GM23338 (cell line): ENCODE measurements at regions not wholly inside any gene's neighbourhood (a gene's known extent, or its start where the extent isn't known, plus 50 kb on each side); places are given as distances from the start of the nearest gene placed in this dataset.
A peak's percentile ranks its signal among the peaks of the same experiment; 100 is the strongest.

Experiments used
- ATAC-seq: fragments of 200-7000 bp; cut with Tn5 transposase; 3 replicates; pipeline ENCODE4 v1.9.1; 2020
- DNase-seq: peaks from one replicate; pipeline ENCODE4 v3.0.0-alpha.2; 2015; ENCODE audit warnings: low spot score
- H2AFZ ChIP-seq: fragments of 200-600 bp; sonication (generic); 2 replicates; pipeline ENCODE4 v1.8.0; 2016; ENCODE audit warnings: antibody characterized with exemption, mild to moderate bottlenecking, moderate library complexity
- H3F3A ChIP-seq: fragments of 200-600 bp; sonication (generic); replicated peaks from 2 replicates; pipeline ENCODE4 v1.8.0; 2017; ENCODE audit warnings: antibody characterized with exemption, mixed run types, low read depth
- H3K27ac ChIP-seq: fragments of 200-600 bp; sonication (generic); 2 replicates; pipeline ENCODE4 v1.6.1; 2016; ENCODE audit warnings: low read depth
- H3K27me3 ChIP-seq: fragments of 200-600 bp; sonication (generic); 2 replicates; pipeline ENCODE4 v1.8.0; 2016; ENCODE audit warnings: mild to moderate bottlenecking, mixed run types, moderate library complexity; ENCODE audit not compliant: insufficient read depth
- H3K36me3 ChIP-seq: fragments of 200-600 bp; sonication (generic); 2 replicates; pipeline ENCODE4 v1.8.0; 2016; ENCODE audit warnings: mild to moderate bottlenecking; ENCODE audit not compliant: insufficient read depth
- H3K4me1 ChIP-seq: fragments of 200-600 bp; sonication (generic); 2 replicates; pipeline ENCODE4 v1.8.0; 2016; ENCODE audit warnings: mild to moderate bottlenecking, moderate library complexity; ENCODE audit not compliant: insufficient read depth
- H3K4me2 ChIP-seq: fragments of 200-600 bp; sonication (generic); 2 replicates; pipeline ENCODE4 v1.7.1; 2017; ENCODE audit warnings: mixed run types
- H3K4me3 ChIP-seq: fragments of 200-600 bp; sonication (generic); 2 replicates; pipeline ENCODE4 v1.6.1; 2016; ENCODE audit warnings: mixed run types
- H3K79me2 ChIP-seq: fragments of 200-600 bp; sonication (generic); replicated peaks from 2 replicates; pipeline ENCODE4 v1.8.0; 2017; ENCODE audit warnings: mild to moderate bottlenecking; ENCODE audit not compliant: insufficient read depth
- H3K9me2 ChIP-seq: fragments of 200-600 bp; sonication (generic); 2 replicates; pipeline ENCODE4 v1.8.0; 2017; ENCODE audit not compliant: insufficient read depth
- H4K20me1 ChIP-seq: fragments of 200-600 bp; sonication (generic); replicated peaks from 2 replicates; pipeline ENCODE4 v1.8.0; 2017; ENCODE audit warnings: mild to moderate bottlenecking; ENCODE audit not compliant: insufficient read depth
- H3K27ac Mint-ChIP-seq: 2 replicates; pipeline ENCODE4 v1.8.0; 2020; ENCODE audit warnings: inconsistent platforms, mild to moderate bottlenecking, moderate library complexity, mixed read lengths
- H3K27me3 Mint-ChIP-seq: 3 replicates; pipeline ENCODE4 v1.8.0; 2022; ENCODE audit warnings: low read depth, mild to moderate bottlenecking, moderate library complexity, mixed read lengths, inconsistent platforms; ENCODE audit not compliant: insufficient read depth, poor library complexity
- H3K36me3 Mint-ChIP-seq: 3 replicates; pipeline ENCODE4 v1.8.0; 2021; ENCODE audit warnings: low read depth, mild to moderate bottlenecking, inconsistent platforms, moderate library complexity, mixed read lengths
- H3K4me1 Mint-ChIP-seq: 3 replicates; pipeline ENCODE4 v1.8.0; 2020; ENCODE audit warnings: mild to moderate bottlenecking, inconsistent platforms, mixed read lengths
- H3K4me3 Mint-ChIP-seq: 3 replicates; pipeline ENCODE4 v1.8.0; 2021; ENCODE audit warnings: moderate library complexity, mild to moderate bottlenecking, inconsistent platforms, mixed read lengths
- H3K9me3 Mint-ChIP-seq: 3 replicates; pipeline ENCODE4 v1.8.0; 2020; ENCODE audit warnings: moderate library complexity, mild to moderate bottlenecking, inconsistent platforms, mixed read lengths
- CTCF ChIP-seq, 2 experiments: fragments of 200-600 bp in 1 of 2; sonication (generic) in 1 of 2; conservative IDR thresholded peaks; 2 replicates each; pipeline versions ENCODE4 v1.5.1 to v1.6.1; 2016 to 2017; ENCODE audit warnings: antibody characterized with exemption in 2 of 2, low read depth in 2 of 2, mild to moderate bottlenecking in 2 of 2, moderate library complexity in 1 of 2
- REST ChIP-seq: IDR thresholded peaks from one replicate; pipeline ENCODE4 v1.6.1; 2018; ENCODE audit warnings: antibody characterized with exemption; ENCODE audit not compliant: unreplicated experiment
- ZNF114 ChIP-seq: fragments of 250-450 bp; sonication (Bioruptor Pico); IDR thresholded peaks from 2 replicates; pipeline ENCODE4 v1.5.0; 2020; ENCODE audit warnings: mild to moderate bottlenecking, moderate library complexity

GRCh38 chr12:97308576-97309198, 153.9 kb upstream of the RMST start:
- Mint-ChIP-seq H3K27me3 (peaks cover 5% of the 10 kb centered on the region), H3K4me3 (no peak overlapping the region), H3K36me3 (peaks cover 3% of the 10 kb centered on the region; the same call in 1 of the 3 replicates), H3K9me3 (peaks cover 4% of the 10 kb centered on the region; the same call in 2 of the 3 replicates), H3K27ac (no peak overlapping the region), H3K4me1 (peaks cover 24% of the 10 kb centered on the region)
- H3K36me3 ChIP-seq: no peaks in the 10 kb centered on the region
- TF ChIP-seq REST: no peak
- peak; percentile 62 to 85 for TF ChIP-seq CTCF (conservative IDR thresholded peaks at IDR 0.05; ENCODE audit: low read depth in 2 of 2)
- H4K20me1 ChIP-seq: no peaks in the 10 kb centered on the region
- H3K27me3 ChIP-seq: peaks cover 16% of the 10 kb centered on the region
- H3K4me1 ChIP-seq: peaks cover 15% of the 10 kb centered on the region
- H3K79me2 ChIP-seq: no peaks in the 10 kb centered on the region
- DNase-seq: peak; percentile 60
- H2AFZ ChIP-seq: no peak overlapping the region
- no peak overlapping the region for H3K27ac ChIP-seq
- no peaks in the 10 kb centered on the region for H3K9me2 ChIP-seq
- no peak overlapping the region for H3K4me3 ChIP-seq
- no peak overlapping the region for H3K4me2 ChIP-seq
- no peaks in the 10 kb centered on the region for H3F3A ChIP-seq
- ATAC-seq: no peak

- H3K9me2 ChIP-seq: no peaks in the 10 kb centered on the region
- peaks cover 7% of the 10 kb centered on the region for H3K27me3 Mint-ChIP-seq
- H4K20me1 ChIP-seq: no peaks in the 10 kb centered on the region
- no peak for TF ChIP-seq ZNF114 (CRISPR knock-in tag)
- H3K4me3 Mint-ChIP-seq: no peak overlapping the region
- H3K36me3 Mint-ChIP-seq: peaks cover 3% of the 10 kb centered on the region; the same call in 1 of the 3 replicates
- no peak overlapping the region for H3K27ac ChIP-seq
- no peak overlapping the region for H3K4me3 ChIP-seq
- peaks cover 17% of the 10 kb centered on the region for H3K4me1 ChIP-seq
- H3K4me1 Mint-ChIP-seq: peaks cover 27% of the 10 kb centered on the region
- H3K27ac Mint-ChIP-seq: no peak overlapping the region
- no peaks in the 10 kb centered on the region for H3F3A ChIP-seq
- DNase-seq: no peak
- no peaks in the 10 kb centered on the region for H3K36me3 ChIP-seq
- H3K4me2 ChIP-seq: no peak overlapping the region
- no peak overlapping the region for H2AFZ ChIP-seq
- ATAC-seq: no peak
- peaks cover 6% of the 10 kb centered on the region; the same call in 2 of the 3 replicates for H3K9me3 Mint-ChIP-seq
- H3K27me3 ChIP-seq: peaks cover 26% of the 10 kb centered on the region
- H3K79me2 ChIP-seq: no peaks in the 10 kb centered on the region
Observed at GRCh38 chr12:97309921-97310320, 152.7 kb upstream of the RMST start.
